Vagina (tissue), 2 donors: ENCODE measurements at regions not wholly inside any gene's neighbourhood (a gene's known extent, or its start where the extent isn't known, plus 50 kb on each side); places are given as distances from the start of the nearest gene placed in this dataset.

Source experiments
- DNase-seq, 2 donors: peaks; one replicate each; pipeline ENCODE4 v3.0.0-alpha.2; 2017; ENCODE audit errors: extremely low spot score in 2 of 2
- H3K27ac ChIP-seq: fragments of 200-600 bp; sonication (generic); one replicate; pipeline ENCODE4 v1.5.1; 2019
- H3K27me3 ChIP-seq: fragments of 200-600 bp; sonication (generic); one replicate; pipeline ENCODE4 v1.5.1; 2019
- H3K36me3 ChIP-seq, 2 donors: fragments of 200-600 bp; sonication (generic); one replicate each; pipeline ENCODE4 v1.5.1; 2017 to 2019
- H3K4me1 ChIP-seq: fragments of 200-600 bp; sonication (generic); one replicate; pipeline ENCODE4 v1.5.1; 2019
- H3K4me3 ChIP-seq, 2 donors: fragments of 200-600 bp; sonication (generic); 1 replicate in 1 of 2; 2 replicates in 1 of 2; pipeline ENCODE4 v1.5.1; 2016 to 2019
- H3K9me3 ChIP-seq: fragments of 200-600 bp; sonication (generic); one replicate; pipeline ENCODE4 v1.5.1; 2019
- CTCF ChIP-seq, 3 experiments: fragments of 450-650 bp in 2 of 3; fragments of 200-600 bp in 1 of 3; sonication (generic) in 1 of 3; IDR thresholded peaks; one replicate each; pipeline ENCODE4 v1.5.1; 2017 to 2019; ENCODE audit warnings: antibody characterized with exemption in 3 of 3, mild to moderate bottlenecking in 2 of 3, moderate library complexity in 2 of 3
- POLR2A ChIP-seq, 2 donors: fragments of 450-650 bp; IDR thresholded peaks; one replicate each; pipeline ENCODE4 v1.6.1; 2017; ENCODE audit warnings: antibody characterized with exemption in 2 of 2, mild to moderate bottlenecking in 2 of 2, moderate library complexity in 2 of 2
- POLR2AphosphoS5 ChIP-seq, 2 donors: sonication (generic); formaldehyde crosslinking; IDR thresholded peaks; one replicate each; pipeline ENCODE4 v1.9.0; 2017; ENCODE audit warnings: antibody characterized with exemption in 2 of 2, mild to moderate bottlenecking in 2 of 2, low read depth in 1 of 2; ENCODE audit not compliant: insufficient read depth in 1 of 2
- intact Hi-C: fragments of 100-400 bp; cut with DNase I; formaldehyde crosslinking; loops from one replicate; pipeline ENCODE4 v1.15.1; 2023

DNA sequence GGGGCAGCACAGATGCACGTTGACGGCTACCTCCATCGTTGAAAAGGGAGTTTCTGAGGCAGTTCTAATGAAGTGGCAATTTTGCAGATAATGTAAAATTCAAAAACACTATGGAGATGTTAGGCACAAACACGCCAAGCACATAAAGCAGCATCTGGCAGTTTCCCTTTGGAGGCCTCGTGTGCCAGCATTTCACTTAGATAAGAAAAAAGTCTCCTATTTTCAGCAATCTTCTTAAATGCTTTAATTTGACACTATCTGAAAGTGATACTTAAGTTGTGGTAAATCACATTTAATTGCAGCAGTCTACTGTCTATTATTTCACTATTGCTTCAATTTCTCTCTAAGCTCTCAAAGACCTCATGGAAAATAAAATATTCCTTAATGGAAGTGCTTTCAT, 125.3 kb upstream of the PROKR2 start:
- Histone ChIP-seq H3K27me3 (no peaks in the 10 kb centered on the region), H3K9me3 (no peaks in the 10 kb centered on the region), H3K27ac (no peak overlapping the region), H3K4me3 (no peak overlapping the region), H3K36me3 (no peaks in the 10 kb centered on the region), H3K4me1 (no peaks in the 10 kb centered on the region)
- TF ChIP-seq CTCF (IDR thresholded peaks at IDR 0.05) (no peak), POLR2A (IDR thresholded peaks at IDR 0.05) (no peak), POLR2AphosphoS5 (IDR thresholded peaks at IDR 0.05; ENCODE audit: insufficient read depth in 1 of 2, low read depth in 1 of 2) (no peak)
- intact Hi-C loops: no loop called here
- no peak for DNase-seq

- Histone ChIP-seq H3K9me3 (no peaks in the 10 kb centered on the region), H3K36me3 (no peaks in the 10 kb centered on the region), H3K27ac (no peak overlapping the region), H3K4me1 (no peaks in the 10 kb centered on the region), H3K27me3 (no peaks in the 10 kb centered on the region), H3K4me3 (no peak overlapping the region)
- DNase-seq: no peak
- intact Hi-C loops: no loop called here
- TF ChIP-seq CTCF (IDR thresholded peaks at IDR 0.05): no peak
- TF ChIP-seq POLR2AphosphoS5 (IDR thresholded peaks at IDR 0.05; ENCODE audit: insufficient read depth in 1 of 2, low read depth in 1 of 2): no peak
Measured at GRCh38 chr20:5434116-5434515, 117.4 kb upstream of the PROKR2 start.

GRCh38 chr20:5433352-5433751, 116.6 kb upstream of the PROKR2 start:
- no peak for DNase-seq
- no peaks in the 10 kb centered on the region for H3K9me3 ChIP-seq
- no peak overlapping the region for H3K27ac ChIP-seq
- no peaks in the 10 kb centered on the region for H3K4me1 ChIP-seq
- no peaks in the 10 kb centered on the region for H3K36me3 ChIP-seq
- no peak overlapping the region for H3K4me3 ChIP-seq
- TF ChIP-seq CTCF (IDR thresholded peaks at IDR 0.05): no peak
- no peak for TF ChIP-seq POLR2AphosphoS5 (IDR thresholded peaks at IDR 0.05; ENCODE audit: insufficient read depth in 1 of 2, low read depth in 1 of 2)
- TF ChIP-seq POLR2A (IDR thresholded peaks at IDR 0.05): no peak
- H3K27me3 ChIP-seq: no peaks in the 10 kb centered on the region
- intact Hi-C loops: no loop called here

DNA sequence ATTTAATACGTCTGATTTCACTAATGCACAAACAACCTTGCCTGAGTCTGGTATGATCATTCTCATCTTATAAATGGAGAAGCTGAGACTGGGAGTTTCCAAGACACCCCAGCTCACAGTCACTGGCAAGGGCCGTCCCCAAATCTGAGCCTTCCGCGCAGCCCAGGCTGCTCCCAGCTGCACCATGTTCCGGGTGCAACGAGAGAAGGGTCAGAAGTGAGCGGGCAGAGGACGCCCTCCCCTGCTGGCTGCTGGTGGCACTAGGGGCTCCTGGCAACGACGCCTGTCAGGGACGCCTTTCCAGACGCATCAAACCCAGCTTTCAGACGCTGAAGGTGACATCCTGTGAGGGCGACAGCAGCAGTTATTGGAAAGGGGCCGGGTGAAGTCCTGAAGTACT, 115.3 kb upstream of the PROKR2 start:
- H3K27ac ChIP-seq: no peak overlapping the region
- intact Hi-C loops: no loop called here

GRCh38 chr20:5430670-5431069, 113.9 kb upstream of the PROKR2 start:
- H3K36me3 ChIP-seq: no peaks in the 10 kb centered on the region
- DNase-seq: peak in 1 of 2 donors; percentile 43
- intact Hi-C loops: no loop called here

More for the DNA sequence above, 115.3 kb upstream of the PROKR2 start:
- no peaks in the 10 kb centered on the region for H3K4me1 ChIP-seq
- no peak for DNase-seq
- H3K27me3 ChIP-seq: no peaks in the 10 kb centered on the region
- H3K36me3 ChIP-seq: no peaks in the 10 kb centered on the region
- no peak for TF ChIP-seq POLR2AphosphoS5 (IDR thresholded peaks at IDR 0.05; ENCODE audit: insufficient read depth in 1 of 2, low read depth in 1 of 2)
- no peak for TF ChIP-seq CTCF (IDR thresholded peaks at IDR 0.05)
- no peak for TF ChIP-seq POLR2A (IDR thresholded peaks at IDR 0.05)
- H3K9me3 ChIP-seq: no peaks in the 10 kb centered on the region
- no peak overlapping the region for H3K4me3 ChIP-seq

More at GRCh38 chr20:5430670-5431069, 113.9 kb upstream of the PROKR2 start:
- Histone ChIP-seq H3K27ac (no peak overlapping the region), H3K4me3 (no peak overlapping the region), H3K4me1 (no peaks in the 10 kb centered on the region), H3K9me3 (no peaks in the 10 kb centered on the region), H3K27me3 (no peaks in the 10 kb centered on the region)
- TF ChIP-seq POLR2A (IDR thresholded peaks at IDR 0.05) (no peak), POLR2AphosphoS5 (IDR thresholded peaks at IDR 0.05; ENCODE audit: insufficient read depth in 1 of 2, low read depth in 1 of 2) (no peak), CTCF (IDR thresholded peaks at IDR 0.05) (no peak)
